Fibroblast of lung (primary cell): ENCODE measurements at regions not wholly inside any gene's neighbourhood (a gene's known extent, or its start where the extent isn't known, plus 50 kb on each side); places are given as distances from the start of the nearest gene placed in this dataset.

ENCODE experiments used
- EZH2 ChIP-seq: IDR thresholded peaks from 2 replicates; pipeline ENCODE4 v1.5.1; 2012; ENCODE audit warnings: low read length, control low read depth, mild to moderate bottlenecking; ENCODE audit errors: missing control alignments
- TF ChIP-seq, protein P1 (sequence below), 2 donors: IDR thresholded peaks in 1 of 2; conservative IDR thresholded peaks in 1 of 2; 1 replicate in 1 of 2; 2 replicates in 1 of 2; pipeline ENCODE4 v1.5.1; 2011 to 2012; ENCODE audit warnings: low read length in 2 of 2, control low read depth in 1 of 2, inconsistent platforms in 1 of 2, low read depth in 1 of 2, mild to moderate bottlenecking in 1 of 2

DNA sequence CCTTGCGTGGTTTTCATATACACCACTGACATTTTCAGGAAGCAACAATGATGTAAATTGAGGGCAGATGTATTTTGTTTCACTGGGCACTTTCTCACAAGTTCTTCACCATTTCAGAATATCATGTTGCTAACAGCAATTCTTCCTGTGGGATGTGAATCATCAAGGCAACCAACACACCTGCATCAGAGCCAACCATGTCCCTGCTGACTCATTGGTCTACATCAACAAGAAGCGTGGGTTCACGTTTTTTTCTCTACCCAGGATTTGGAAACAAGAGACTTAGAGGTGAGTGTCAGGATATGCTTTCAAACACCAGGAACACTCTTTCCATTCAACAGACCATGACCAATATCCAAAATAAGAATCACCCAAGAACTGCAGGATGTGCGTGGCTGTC is 203.9 kb downstream of the TEX36 start:
- TF ChIP-seq, protein P1, sequence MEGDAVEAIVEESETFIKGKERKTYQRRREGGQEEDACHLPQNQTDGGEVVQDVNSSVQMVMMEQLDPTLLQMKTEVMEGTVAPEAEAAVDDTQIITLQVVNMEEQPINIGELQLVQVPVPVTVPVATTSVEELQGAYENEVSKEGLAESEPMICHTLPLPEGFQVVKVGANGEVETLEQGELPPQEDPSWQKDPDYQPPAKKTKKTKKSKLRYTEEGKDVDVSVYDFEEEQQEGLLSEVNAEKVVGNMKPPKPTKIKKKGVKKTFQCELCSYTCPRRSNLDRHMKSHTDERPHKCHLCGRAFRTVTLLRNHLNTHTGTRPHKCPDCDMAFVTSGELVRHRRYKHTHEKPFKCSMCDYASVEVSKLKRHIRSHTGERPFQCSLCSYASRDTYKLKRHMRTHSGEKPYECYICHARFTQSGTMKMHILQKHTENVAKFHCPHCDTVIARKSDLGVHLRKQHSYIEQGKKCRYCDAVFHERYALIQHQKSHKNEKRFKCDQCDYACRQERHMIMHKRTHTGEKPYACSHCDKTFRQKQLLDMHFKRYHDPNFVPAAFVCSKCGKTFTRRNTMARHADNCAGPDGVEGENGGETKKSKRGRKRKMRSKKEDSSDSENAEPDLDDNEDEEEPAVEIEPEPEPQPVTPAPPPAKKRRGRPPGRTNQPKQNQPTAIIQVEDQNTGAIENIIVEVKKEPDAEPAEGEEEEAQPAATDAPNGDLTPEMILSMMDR (conservative IDR thresholded peaks at IDR 0.05 in 1 of 2, IDR thresholded peaks at IDR 0.05 in 1 of 2; ENCODE audit: low read depth in 1 of 2, low read length in 2 of 2): no peak
- no peak for TF ChIP-seq EZH2
